Keratinocyte (primary cell): ENCODE measurements at regions not wholly inside any gene's neighbourhood (a gene's known extent, or its start where the extent isn't known, plus 50 kb on each side); places are given as distances from the start of the nearest gene placed in this dataset.

Experiments
- CTCF ChIP-seq, 3 experiments: IDR thresholded peaks in 1 of 3; conservative IDR thresholded peaks in 1 of 3; optimal IDR thresholded peaks in 1 of 3; 2 replicates in 2 of 3; 3 replicates in 1 of 3; pipeline versions ENCODE3 to v1.5.1; 2011; ENCODE audit warnings: low read length in 3 of 3, mild to moderate bottlenecking in 3 of 3, moderate library complexity in 2 of 3, control low read depth in 1 of 3, inconsistent platforms in 1 of 3; ENCODE audit not compliant: insufficient read depth in 2 of 3; ENCODE audit errors: extremely low read depth in 1 of 3
- EZH2 ChIP-seq: IDR thresholded peaks from one replicate; pipeline ENCODE4 v1.6.1; 2012; ENCODE audit warnings: inconsistent platforms, mild to moderate bottlenecking, low read length, moderate library complexity

- no peak for TF ChIP-seq CTCF (optimal IDR thresholded peaks at IDR 0.05 in 1 of 3, IDR thresholded peaks at IDR 0.05 in 1 of 3, conservative IDR thresholded peaks at IDR 0.05 in 1 of 3; ENCODE audit: extremely low read depth in 1 of 3, insufficient read depth in 2 of 3, low read length in 3 of 3)
- no peak for TF ChIP-seq EZH2
Observed at GRCh38 chr2:235162082-235162836, 210.4 kb downstream of the SH3BP4 start.
